ENCODE measurements at regions not wholly inside any gene's neighbourhood (a gene's known extent, or its start where the extent isn't known, plus 50 kb on each side); places are given as distances from the start of the nearest gene placed in this dataset.
A peak's percentile ranks its signal among the peaks of the same experiment; 100 is the strongest.
"Not testable (repeated sequence)": the region's sequence is repeated elsewhere in the genome, so short reads cannot be mapped to it uniquely, and the experiment has no call there.

- TF ChIP-seq, protein P1, sequence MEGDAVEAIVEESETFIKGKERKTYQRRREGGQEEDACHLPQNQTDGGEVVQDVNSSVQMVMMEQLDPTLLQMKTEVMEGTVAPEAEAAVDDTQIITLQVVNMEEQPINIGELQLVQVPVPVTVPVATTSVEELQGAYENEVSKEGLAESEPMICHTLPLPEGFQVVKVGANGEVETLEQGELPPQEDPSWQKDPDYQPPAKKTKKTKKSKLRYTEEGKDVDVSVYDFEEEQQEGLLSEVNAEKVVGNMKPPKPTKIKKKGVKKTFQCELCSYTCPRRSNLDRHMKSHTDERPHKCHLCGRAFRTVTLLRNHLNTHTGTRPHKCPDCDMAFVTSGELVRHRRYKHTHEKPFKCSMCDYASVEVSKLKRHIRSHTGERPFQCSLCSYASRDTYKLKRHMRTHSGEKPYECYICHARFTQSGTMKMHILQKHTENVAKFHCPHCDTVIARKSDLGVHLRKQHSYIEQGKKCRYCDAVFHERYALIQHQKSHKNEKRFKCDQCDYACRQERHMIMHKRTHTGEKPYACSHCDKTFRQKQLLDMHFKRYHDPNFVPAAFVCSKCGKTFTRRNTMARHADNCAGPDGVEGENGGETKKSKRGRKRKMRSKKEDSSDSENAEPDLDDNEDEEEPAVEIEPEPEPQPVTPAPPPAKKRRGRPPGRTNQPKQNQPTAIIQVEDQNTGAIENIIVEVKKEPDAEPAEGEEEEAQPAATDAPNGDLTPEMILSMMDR (conservative IDR thresholded peaks at IDR 0.05; ENCODE audit: control insufficient read depth, insufficient read depth, low read depth, low read length): no peak
- no peak overlapping the region for H3K4me3 ChIP-seq (ENCODE audit: control insufficient read depth, low read depth, low read length)
- DNase-seq (ENCODE audit: low read depth): no peak
These were observed 123.1 kb downstream of the CHIC2 start for GRCh38 chr4:53941331-53941730.

- not testable (repeated sequence) for DNase-seq (ENCODE audit: low read depth); H3K4me3 ChIP-seq (ENCODE audit: control insufficient read depth, low read depth, low read length)
These were observed 124.5 kb downstream of the CHIC2 start for GRCh38 chr4:53939892-53940291.

DNA sequence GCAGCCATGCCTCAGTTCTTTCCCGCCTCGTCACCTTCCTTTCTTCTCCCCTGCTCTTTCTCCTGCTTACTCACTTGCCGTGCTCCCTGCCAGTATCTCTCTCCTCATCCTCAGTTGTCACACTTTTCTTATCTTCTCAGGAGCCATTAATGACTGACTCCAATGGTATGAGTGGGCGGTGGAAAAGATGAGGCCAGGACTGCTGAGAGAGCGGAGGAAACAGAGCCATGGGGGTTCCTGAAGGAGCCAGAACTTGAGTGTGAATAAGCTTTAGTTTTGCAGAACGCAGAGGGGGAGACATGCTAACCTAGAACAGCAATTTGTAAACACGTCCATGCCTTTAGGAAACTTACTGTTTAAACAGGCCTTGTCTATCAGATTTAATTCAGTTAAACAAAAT lies 126.5 kb downstream of the CHIC2 start:
- TF ChIP-seq, protein P1 (conservative IDR thresholded peaks at IDR 0.05; ENCODE audit: control insufficient read depth, insufficient read depth, low read depth, low read length): no peak
- H3K4me3 ChIP-seq (ENCODE audit: control insufficient read depth, low read depth, low read length): no peak overlapping the region
- DNase-seq (ENCODE audit: low read depth): peak; percentile 80

DNA sequence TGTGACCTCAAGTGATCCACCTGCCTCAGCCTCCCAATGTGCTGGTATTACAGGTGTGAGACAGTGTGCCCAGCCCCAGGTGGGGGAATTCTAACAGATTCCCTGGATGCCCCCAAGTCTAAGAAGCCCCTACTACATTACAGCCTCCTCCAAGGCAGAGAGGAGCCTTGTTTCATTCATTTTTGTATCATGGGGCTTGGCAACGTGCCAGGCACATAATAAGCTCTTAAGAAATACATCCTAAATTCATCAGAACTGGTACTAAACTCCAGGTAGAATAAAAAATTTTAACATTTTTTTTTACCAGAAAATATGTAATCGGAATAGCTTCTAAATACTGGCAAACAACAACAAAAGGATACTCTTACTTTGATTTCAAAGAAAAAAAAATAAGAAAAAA lies 127.1 kb downstream of the CHIC2 start:
- TF ChIP-seq, protein P1 (conservative IDR thresholded peaks at IDR 0.05; ENCODE audit: control insufficient read depth, insufficient read depth, low read depth, low read length): no peak
- peak; percentile 28 for DNase-seq (ENCODE audit: low read depth)
- H3K4me3 ChIP-seq (ENCODE audit: control insufficient read depth, low read depth, low read length): no peak overlapping the region

DNA sequence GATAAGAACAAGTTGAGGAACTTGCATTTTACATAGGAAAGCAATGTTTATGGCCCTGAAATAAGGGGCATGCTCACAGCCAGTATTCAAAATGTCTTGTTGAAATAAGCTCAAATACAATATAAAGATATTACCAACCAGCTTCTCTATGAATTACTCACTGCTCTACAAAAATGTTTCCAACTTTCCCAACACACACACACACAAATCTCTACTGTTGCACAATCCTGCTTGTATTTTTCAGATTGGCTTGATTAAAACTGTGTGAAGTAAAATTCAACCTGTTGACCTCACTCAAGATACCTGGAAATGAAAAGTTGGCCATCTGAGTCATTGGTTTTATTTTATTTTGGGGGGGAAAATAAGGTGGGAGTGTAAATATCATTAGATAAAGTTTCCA lies 128.6 kb downstream of the CHIC2 start:
- TF ChIP-seq, protein P1 (conservative IDR thresholded peaks at IDR 0.05; ENCODE audit: control insufficient read depth, insufficient read depth, low read depth, low read length): no peak
- H3K4me3 ChIP-seq (ENCODE audit: control insufficient read depth, low read depth, low read length): no peak overlapping the region
- DNase-seq (ENCODE audit: low read depth): peak; percentile 83

- peak; percentile 96 for DNase-seq (ENCODE audit: low read depth)
- TF ChIP-seq, protein P1 (conservative IDR thresholded peaks at IDR 0.05; ENCODE audit: control insufficient read depth, insufficient read depth, low read depth, low read length): no peak
- no peak overlapping the region for H3K4me3 ChIP-seq (ENCODE audit: control insufficient read depth, low read depth, low read length)
These were observed 131.4 kb downstream of the CHIC2 start for GRCh38 chr4:53932796-53933610.

DNA sequence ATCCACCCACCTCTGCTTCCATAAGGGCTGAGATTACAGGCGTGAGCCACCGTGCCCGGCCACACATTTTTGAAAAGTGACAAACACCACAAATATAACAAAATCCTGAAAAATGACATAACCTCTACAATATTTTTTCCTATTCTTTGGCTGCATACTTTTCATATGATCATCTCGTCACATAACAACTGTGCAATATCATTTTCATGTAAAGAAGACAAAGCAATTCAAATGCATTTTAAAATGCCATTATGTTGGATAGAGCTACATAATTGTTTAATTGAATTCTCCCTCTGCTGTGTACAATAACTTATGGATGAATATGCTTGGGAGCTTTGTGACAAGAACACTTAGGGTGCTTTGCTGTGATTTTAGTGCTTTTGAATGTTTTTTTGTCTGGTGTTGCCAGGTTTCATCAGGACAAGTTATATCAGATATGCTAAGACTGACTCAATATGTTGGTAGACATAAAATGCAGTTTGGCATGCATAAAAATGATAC lies 132.9 kb downstream of the CHIC2 start:
- TF ChIP-seq, protein P1 (conservative IDR thresholded peaks at IDR 0.05; ENCODE audit: control insufficient read depth, insufficient read depth, low read depth, low read length): no peak
- H3K4me3 ChIP-seq (ENCODE audit: control insufficient read depth, low read depth, low read length): no peak overlapping the region
- DNase-seq (ENCODE audit: low read depth): no peak
